ENCODE measurements at regions not wholly inside any gene's neighbourhood (a gene's known extent, or its start where the extent isn't known, plus 50 kb on each side); places are given as distances from the start of the nearest gene placed in this dataset.

GRCh38 chr6:145250436-145250835 lies 484.9 kb downstream of the EPM2A start:
- TF ChIP-seq CTCF (conservative IDR thresholded peaks at IDR 0.05) = no peak
- no peak for TF ChIP-seq ZFX (IDR thresholded peaks at IDR 0.05)

Measured in C4-2B (cell line).